Left lobe of liver (tissue), 2 donors: ENCODE measurements at regions not wholly inside any gene's neighbourhood (a gene's known extent, or its start where the extent isn't known, plus 50 kb on each side); places are given as distances from the start of the nearest gene placed in this dataset.
A peak's percentile ranks its signal among the peaks of the same experiment; 100 is the strongest.
"Not testable (repeated sequence)": the region's sequence is repeated elsewhere in the genome, so short reads cannot be mapped to it uniquely, and the experiment has no call there.

Experiments used
- ATAC-seq: fragments of 200-7000 bp; cut with Tn5 transposase; one replicate; pipeline ENCODE4 v1.9.1; 2020; ENCODE audit warnings: mild to moderate bottlenecking, moderate library complexity
- DNase-seq: peaks from one replicate; pipeline ENCODE4 v3.0.0-alpha.2; 2020; ENCODE audit warnings: low spot score
- donor health status: DM: no; HTN: no; CAD: no; lungs with moderate emphysema.
- donor health status: DM: no; HTN: yes; CAD: no.

- DNase-seq, ATAC-seq: not testable (repeated sequence)
Observed at GRCh38 chr5:164327166-164327565, 821.7 kb downstream of the MAT2B start.

- DNase-seq (no peak), ATAC-seq (no peak)
Observed at GRCh38 chr5:164332349-164333196, 827.2 kb downstream of the MAT2B start.

GRCh38 chr5:164335837-164336236 lies 830.4 kb downstream of the MAT2B start:
- no peak for DNase-seq
- ATAC-seq, result no peak

- no peak for DNase-seq
- no peak for ATAC-seq
Observed at GRCh38 chr5:164336276-164336675, 830.9 kb downstream of the MAT2B start.

- ATAC-seq (no peak), DNase-seq (no peak)
Observed at GRCh38 chr5:164336906-164337305, 831.5 kb downstream of the MAT2B start.

GRCh38 chr5:164341056-164341619 lies 835.7 kb downstream of the MAT2B start:
- DNase-seq, result no peak
- no peak for ATAC-seq

- no peak for DNase-seq
- ATAC-seq, result no peak
Observed at GRCh38 chr5:164345173-164345849, 839.9 kb downstream of the MAT2B start.

GRCh38 chr5:164345853-164346252 lies 840.4 kb downstream of the MAT2B start:
- ATAC-seq, result no peak

GRCh38 chr5:164346785-164347630 lies 841.6 kb downstream of the MAT2B start:
- DNase-seq (no peak), ATAC-seq (no peak)

More at GRCh38 chr5:164345853-164346252, 840.4 kb downstream of the MAT2B start:
- DNase-seq, result no peak

- no peak for DNase-seq
- ATAC-seq, result no peak
Observed at GRCh38 chr5:164350236-164350635, 844.8 kb downstream of the MAT2B start.

GRCh38 chr5:164351245-164351834 lies 845.9 kb downstream of the MAT2B start:
- ATAC-seq (no peak), DNase-seq (no peak)

GRCh38 chr5:164352695-164353094 lies 847.3 kb downstream of the MAT2B start:
- ATAC-seq (no peak), DNase-seq (no peak)

- ATAC-seq (no peak), DNase-seq (no peak)
Observed at GRCh38 chr5:164353155-164353554, 847.7 kb downstream of the MAT2B start.

GRCh38 chr5:164354139-164354751 lies 848.8 kb downstream of the MAT2B start:
- ATAC-seq, result no peak
- no peak for DNase-seq

GRCh38 chr5:164355267-164355830 lies 849.9 kb downstream of the MAT2B start:
- DNase-seq (no peak), ATAC-seq (no peak)

GRCh38 chr5:164356790-164357189 lies 851.4 kb downstream of the MAT2B start:
- DNase-seq (no peak), ATAC-seq (no peak)

GRCh38 chr5:164357395-164358033 lies 852.1 kb downstream of the MAT2B start:
- ATAC-seq (no peak), DNase-seq (no peak)

GRCh38 chr5:164358531-164359259 lies 853.3 kb downstream of the MAT2B start:
- ATAC-seq (peak; percentile 59), DNase-seq (no peak)
